SK-N-MC (cell line): ENCODE measurements at regions not wholly inside any gene's neighbourhood (a gene's known extent, or its start where the extent isn't known, plus 50 kb on each side); places are given as distances from the start of the nearest gene placed in this dataset.

Experiments used
- EZH2 ChIP-seq: fragments of 200-600 bp; sonication (generic); IDR thresholded peaks from one replicate; pipeline ENCODE4 v1.6.1; 2017; ENCODE audit warnings: antibody characterized with exemption
- FOXP2 ChIP-seq: optimal IDR thresholded peaks from 2 replicates; pipeline ENCODE3; 2011; ENCODE audit warnings: mild to moderate bottlenecking, moderate library complexity; ENCODE audit not compliant: insufficient read depth; ENCODE audit errors: extremely low read length, control extremely low read depth
- POLR2AphosphoS5 ChIP-seq: IDR thresholded peaks from 2 replicates; pipeline ENCODE4 v1.6.1; 2012; ENCODE audit warnings: mild to moderate bottlenecking, low read depth, low read length, borderline replicate concordance

- no peak for TF ChIP-seq POLR2AphosphoS5
- TF ChIP-seq EZH2: no peak
- no peak for TF ChIP-seq FOXP2
Observed at GRCh38 chr6:9240861-9241260, 805.5 kb upstream of the SLC35B3 start.
